CD4-positive, alpha-beta T cell (primary cell): ENCODE measurements at regions not wholly inside any gene's neighbourhood (a gene's known extent, or its start where the extent isn't known, plus 50 kb on each side); places are given as distances from the start of the nearest gene placed in this dataset.

Source experiments
- ATAC-seq: fragments of 200-7000 bp; cut with Tn5 transposase; one replicate; pipeline ENCODE4 v1.10.0; 2022; ENCODE audit warnings: mild to moderate bottlenecking; ENCODE audit not compliant: poor library complexity
- CTCF ChIA-PET: fragments of 350-600 bp; sonication (Branson Sonifier 250); formaldehyde crosslinking; loops from one replicate; lab custom pipeline; 2021; ENCODE audit warnings: antibody characterized with exemption, inconsistent platforms; lab: Charles Lee
- POLR2A ChIA-PET: fragments of 350-600 bp; sonication (Branson Sonifier 250); formaldehyde crosslinking; loops from one replicate; lab custom pipeline; 2021; ENCODE audit warnings: antibody characterized with exemption, inconsistent platforms; lab: Charles Lee
- DNase-seq, 14 experiments: peaks; one replicate each; pipeline ENCODE4 v3.0.0-alpha.2; 2013 to 2020; ENCODE audit warnings: mixed read lengths in 2 of 14
- H3K27ac ChIP-seq, 2 donors: one replicate each; pipeline versions ENCODE4 v1.5.1 to v1.7.0; 2013; ENCODE audit warnings: low read length in 2 of 2, low read depth in 1 of 2, mild to moderate bottlenecking in 1 of 2
- H3K27me3 ChIP-seq, 2 experiments: 1 replicate in 1 of 2; 2 replicates in 1 of 2; pipeline versions ENCODE4 v1.6.1 to v1.7.0; 2013; ENCODE audit warnings: low read length in 2 of 2, control low read depth in 1 of 2, mild to moderate bottlenecking in 1 of 2, moderate library complexity in 1 of 2; ENCODE audit not compliant: insufficient read depth in 2 of 2, control insufficient read depth in 1 of 2
- H3K36me3 ChIP-seq: one replicate; pipeline ENCODE4 v1.6.1; 2013; ENCODE audit warnings: low read length, control low read depth; ENCODE audit not compliant: insufficient read depth
- H3K4me1 ChIP-seq: one replicate; pipeline ENCODE4 v1.6.1; 2013; ENCODE audit warnings: low read length, control low read depth; ENCODE audit not compliant: insufficient read depth
- H3K4me3 ChIP-seq: one replicate; pipeline ENCODE4 v1.5.1; 2013; ENCODE audit warnings: mild to moderate bottlenecking, low read length, moderate library complexity
- H3K9me3 ChIP-seq, 2 experiments: 1 replicate in 1 of 2; 2 replicates in 1 of 2; pipeline versions ENCODE4 v1.6.1 to v1.7.0; 2013; ENCODE audit warnings: low read length in 2 of 2, mild to moderate bottlenecking in 2 of 2, control low read depth in 1 of 2, moderate library complexity in 1 of 2; ENCODE audit not compliant: control insufficient read depth in 1 of 2, insufficient read depth in 1 of 2
- H3K27ac Mint-ChIP-seq: one replicate; pipeline ENCODE4 v1.8.0; 2020; ENCODE audit warnings: mixed read lengths
- H3K27me3 Mint-ChIP-seq: one replicate; pipeline ENCODE4 v1.8.0; 2021; ENCODE audit warnings: mixed read lengths
- H3K36me3 Mint-ChIP-seq: one replicate; pipeline ENCODE4 v1.8.0; 2021; ENCODE audit warnings: low read depth, mixed read lengths
- H3K4me1 Mint-ChIP-seq: one replicate; pipeline ENCODE4 v1.8.0; 2021; ENCODE audit warnings: low read depth, mixed read lengths
- H3K4me3 Mint-ChIP-seq: one replicate; pipeline ENCODE4 v1.8.0; 2020; ENCODE audit warnings: mild to moderate bottlenecking, mixed read lengths
- H3K9me3 Mint-ChIP-seq: one replicate; pipeline ENCODE4 v1.8.0; 2020; ENCODE audit warnings: mixed read lengths
- CTCF ChIP-seq: fragments of 200-600 bp; IDR thresholded peaks from one replicate; pipeline ENCODE4 v1.8.0; 2022; ENCODE audit warnings: antibody characterized with exemption, mild to moderate bottlenecking
- intact Hi-C, 2 experiments: fragments of 100-400 bp; cut with DNase I in 1 of 2; cut with micrococcal nuclease in 1 of 2; formaldehyde crosslinking; loops; one replicate each; pipeline versions ENCODE4 v1.15.1 to v1.9.0; 2023 to 2025; cut with DNase I, micrococcal nuclease

- Mint-ChIP-seq H3K27ac (no peak overlapping the region), H3K36me3 (no peaks in the 10 kb centered on the region), H3K4me1 (no peaks in the 10 kb centered on the region), H3K4me3 (no peak overlapping the region), H3K27me3 (peaks cover 17% of the 10 kb centered on the region), H3K9me3 (peaks cover 4% of the 10 kb centered on the region)
- Histone ChIP-seq H3K27me3 (no peaks in the 10 kb centered on the region), H3K27ac (no peak overlapping the region), H3K36me3 (no peaks in the 10 kb centered on the region), H3K9me3 (peaks cover 0 to 9% of the 10 kb centered on the region in 2 experiments), H3K4me3 (no peak overlapping the region), H3K4me1 (no peaks in the 10 kb centered on the region)
- POLR2A ChIA-PET = no interaction called here
- CTCF ChIA-PET = no interaction called here
- TF ChIP-seq CTCF = no peak
- intact Hi-C loops = no loop called here
- DNase-seq (no peak), ATAC-seq (no peak)
These were observed 588.3 kb upstream of the USP24 start for GRCh38 chr1:55803429-55803828.

DNA sequence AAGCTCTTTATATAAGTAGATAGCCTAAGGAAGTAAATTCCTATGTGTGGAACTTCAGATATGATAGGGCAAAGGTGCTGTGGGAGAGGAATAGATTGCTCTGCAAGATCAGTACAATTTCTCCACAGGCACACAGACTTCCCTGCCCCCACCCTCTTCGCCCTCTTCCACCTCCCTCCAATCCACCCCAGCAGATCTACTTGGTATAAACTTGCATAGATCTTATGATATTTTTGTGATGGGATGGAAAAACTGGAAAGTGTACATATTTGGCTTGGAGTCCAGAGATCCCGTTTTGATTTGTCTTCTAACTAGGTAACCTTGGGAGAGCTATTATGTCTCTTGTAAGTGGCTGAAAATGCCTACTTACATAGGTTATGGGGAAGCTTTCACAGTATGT, 586.3 kb upstream of the USP24 start:
- Histone ChIP-seq H3K27me3 (no peaks in the 10 kb centered on the region), H3K9me3 (peaks cover 0 to 3% of the 10 kb centered on the region in 2 experiments), H3K4me1 (no peaks in the 10 kb centered on the region), H3K36me3 (no peaks in the 10 kb centered on the region), H3K4me3 (no peak overlapping the region), H3K27ac (no peak overlapping the region)
- no peaks in the 10 kb centered on the region for H3K4me1 Mint-ChIP-seq
- H3K27me3 Mint-ChIP-seq = peaks cover 17% of the 10 kb centered on the region
- CTCF ChIA-PET = no interaction called here
- no peak overlapping the region for H3K27ac Mint-ChIP-seq
- no peak overlapping the region for H3K4me3 Mint-ChIP-seq
- no peak for TF ChIP-seq CTCF
- intact Hi-C loops = no loop called here
- H3K36me3 Mint-ChIP-seq = no peaks in the 10 kb centered on the region
- ATAC-seq (no peak), DNase-seq (no peak)
- peaks cover 3% of the 10 kb centered on the region for H3K9me3 Mint-ChIP-seq
- POLR2A ChIA-PET = no interaction called here

DNA sequence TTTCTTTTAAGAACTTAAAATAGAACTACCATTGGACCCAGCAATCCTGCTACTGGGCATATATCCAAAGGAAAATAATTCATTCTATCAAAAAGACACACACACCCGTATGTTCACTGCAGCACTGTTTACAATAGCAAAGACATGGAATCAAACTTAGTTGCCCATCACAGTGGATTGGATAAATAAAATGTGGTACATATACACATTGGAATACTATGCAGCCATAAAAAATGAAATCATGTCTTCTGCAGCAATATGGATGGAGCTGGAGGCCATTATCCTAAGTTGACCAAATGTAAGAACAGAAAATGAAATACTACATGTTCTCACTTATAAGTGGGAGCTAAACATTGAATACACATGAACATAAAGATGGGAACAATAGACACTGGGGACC, 585.3 kb upstream of the USP24 start:
- POLR2A ChIA-PET = interaction anchor here (0.7 kb wide), 1 partner anchor 275 kb away, joined by 3 read pairs; no protein-coding TSS in a partner anchor

More for the DNA sequence above, 585.3 kb upstream of the USP24 start:
- no peaks in the 10 kb centered on the region for H3K4me1 ChIP-seq
- Mint-ChIP-seq H3K4me3 (no peak overlapping the region), H3K36me3 (no peaks in the 10 kb centered on the region), H3K4me1 (no peaks in the 10 kb centered on the region), H3K9me3 (peaks cover 3% of the 10 kb centered on the region), H3K27ac (no peak overlapping the region), H3K27me3 (peaks cover 12% of the 10 kb centered on the region)
- H3K27ac ChIP-seq = no peak overlapping the region
- no peaks in the 10 kb centered on the region for H3K27me3 ChIP-seq
- no peak overlapping the region for H3K4me3 ChIP-seq
- intact Hi-C loops = no loop called here
- no peak for ATAC-seq
- TF ChIP-seq CTCF = no peak
- CTCF ChIA-PET = no interaction called here
- H3K36me3 ChIP-seq = no peaks in the 10 kb centered on the region
- H3K9me3 ChIP-seq = no peaks in the 10 kb centered on the region
- no peak for DNase-seq
